Cardiac fibroblast (primary cell): ENCODE measurements at regions not wholly inside any gene's neighbourhood (a gene's known extent, or its start where the extent isn't known, plus 50 kb on each side); places are given as distances from the start of the nearest gene placed in this dataset.
A peak's percentile ranks its signal among the peaks of the same experiment; 100 is the strongest.

Source experiments
- DNase-seq, 2 donors: peaks; one replicate each; pipeline versions ENCODE4 v3.0.0 to v3.0.0-alpha.2; 2010; ENCODE audit warnings: low read depth in 2 of 2
- H3K4me3 ChIP-seq, 2 donors: replicated peaks in 1 of 2; 1 replicate in 1 of 2; 2 replicates in 1 of 2; pipeline ENCODE4 v1.5.1; 2011; ENCODE audit warnings: low read depth in 2 of 2, low read length in 2 of 2, mild to moderate bottlenecking in 2 of 2, moderate library complexity in 1 of 2
- CTCF ChIP-seq: IDR thresholded peaks from one replicate; pipeline ENCODE4 v1.5.1; 2011; ENCODE audit warnings: low read depth, mild to moderate bottlenecking, low read length, inconsistent platforms

DNA sequence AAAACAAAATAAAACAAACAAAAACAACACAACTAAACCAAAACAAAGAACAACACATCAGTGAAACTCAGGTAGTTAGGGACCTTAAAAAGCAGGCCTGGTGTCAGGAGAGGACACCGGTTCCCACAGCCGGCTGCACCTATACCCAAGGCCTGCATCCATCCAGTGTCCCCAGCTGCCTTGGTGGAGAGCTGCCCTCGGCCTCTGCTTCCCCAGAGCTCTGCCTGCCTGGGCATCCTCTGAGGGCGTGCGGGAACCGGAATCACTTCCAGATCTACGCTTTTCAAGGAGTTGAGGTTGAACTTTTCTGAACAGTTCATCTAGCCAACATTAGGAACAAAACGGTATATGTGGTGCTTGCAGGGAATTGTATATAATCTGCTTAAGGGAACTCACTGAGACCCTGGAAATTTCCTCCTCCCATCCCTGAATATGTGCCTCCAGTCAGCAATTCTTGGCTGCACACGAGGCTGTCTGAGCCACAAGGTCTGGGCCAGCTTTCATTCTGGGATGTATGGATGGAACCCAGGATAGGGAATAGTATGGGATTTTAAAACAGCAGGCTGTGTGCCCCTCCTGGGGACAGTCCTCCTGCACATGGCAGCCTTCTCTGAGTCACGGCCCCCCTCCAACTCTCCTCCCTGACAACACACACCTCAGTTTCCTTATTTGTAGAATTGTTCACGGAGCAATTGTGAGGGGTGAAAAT is 319.0 kb upstream of the RTL1 start:
- DNase-seq: no peak
- no peak overlapping the region for H3K4me3 ChIP-seq
- no peak for TF ChIP-seq CTCF

DNA sequence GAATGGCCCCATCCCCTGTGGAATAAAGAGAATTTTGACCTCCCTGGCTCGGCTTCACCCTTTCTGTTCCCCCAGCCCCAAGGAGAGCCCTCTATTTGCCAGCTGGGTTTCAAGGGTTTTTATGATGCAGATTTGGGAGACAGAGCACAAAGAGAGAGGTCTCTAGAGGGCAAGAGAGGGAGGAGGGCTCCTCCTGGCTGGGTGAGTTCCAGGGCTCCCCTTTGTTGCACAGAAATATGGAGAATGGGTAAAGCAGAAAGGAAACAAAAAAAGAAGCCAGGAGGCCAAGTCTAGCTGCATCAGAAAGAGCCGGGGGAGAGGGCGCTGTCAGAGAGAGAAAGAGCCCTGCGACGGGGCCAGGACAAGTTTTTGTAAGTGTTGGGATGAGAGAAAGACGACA is 319.6 kb upstream of the RTL1 start:
- no peak for DNase-seq
- TF ChIP-seq CTCF: no peak
- H3K4me3 ChIP-seq: no peak overlapping the region

- H3K4me3 ChIP-seq: no peak overlapping the region
- DNase-seq: no peak
- TF ChIP-seq CTCF: no peak
These were observed 320.1 kb upstream of the RTL1 start for GRCh38 chr14:101223561-101224162.

DNA sequence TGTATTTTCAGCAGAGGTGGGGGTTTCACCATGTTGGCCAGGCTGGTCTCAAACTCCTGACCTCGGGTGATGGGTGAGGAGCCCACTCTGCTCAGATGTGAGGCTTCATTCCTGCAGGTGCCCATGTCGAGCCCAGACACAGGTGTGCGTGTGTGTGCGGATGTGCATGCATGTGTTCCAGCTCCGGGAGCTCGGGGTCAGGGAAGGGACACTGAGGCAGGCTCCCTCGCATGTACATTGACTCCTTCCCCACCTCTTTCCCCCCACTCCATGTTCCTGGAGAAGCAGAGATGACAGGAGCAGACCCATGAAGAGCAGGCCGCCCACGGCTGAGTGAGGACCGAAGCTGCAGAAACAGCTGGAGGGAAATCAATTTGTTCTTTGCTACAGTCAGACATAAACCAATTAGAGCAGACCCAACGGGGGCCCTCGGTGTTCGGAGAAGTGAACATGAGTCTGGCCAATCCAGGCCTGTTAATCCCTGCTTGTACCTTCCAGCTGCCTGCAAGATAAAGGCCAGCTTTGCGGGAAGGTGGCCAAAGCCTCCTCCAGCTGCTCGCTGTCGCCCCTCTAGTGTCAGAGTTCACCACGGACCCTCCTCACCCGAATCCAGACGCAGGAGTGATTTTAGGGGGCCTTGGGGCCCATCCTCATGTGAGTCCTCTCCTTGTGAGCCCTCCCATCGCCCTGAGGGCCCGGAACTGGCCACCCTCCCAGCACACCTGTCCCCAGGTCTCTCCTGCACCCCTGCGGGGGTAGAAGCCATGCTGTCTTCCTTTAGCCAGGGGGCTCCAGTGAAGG is 321.0 kb upstream of the RTL1 start:
- DNase-seq: no peak
- TF ChIP-seq CTCF: no peak
- H3K4me3 ChIP-seq: no peak overlapping the region

- peak in 1 of 2 donors; percentile 4 for DNase-seq
- H3K4me3 ChIP-seq: no peak overlapping the region
- TF ChIP-seq CTCF: no peak
These were observed 321.9 kb upstream of the RTL1 start for GRCh38 chr14:101225157-101226152.

GRCh38 chr14:101226265-101226602 is 322.7 kb upstream of the RTL1 start:
- H3K4me3 ChIP-seq: no peak overlapping the region
- no peak for TF ChIP-seq CTCF
- no peak for DNase-seq
